C4-2B (cell line): ENCODE measurements at regions not wholly inside any gene's neighbourhood (a gene's known extent, or its start where the extent isn't known, plus 50 kb on each side); places are given as distances from the start of the nearest gene placed in this dataset.

Experiments
- ZFX ChIP-seq: fragments of 450-650 bp; IDR thresholded peaks from 2 replicates; pipeline ENCODE4 v1.6.1; 2017
- TF ChIP-seq, protein P1 (sequence below): fragments of 450-650 bp; conservative IDR thresholded peaks from 2 replicates; pipeline ENCODE4 v1.5.1; 2017; ENCODE audit warnings: mild to moderate bottlenecking

DNA sequence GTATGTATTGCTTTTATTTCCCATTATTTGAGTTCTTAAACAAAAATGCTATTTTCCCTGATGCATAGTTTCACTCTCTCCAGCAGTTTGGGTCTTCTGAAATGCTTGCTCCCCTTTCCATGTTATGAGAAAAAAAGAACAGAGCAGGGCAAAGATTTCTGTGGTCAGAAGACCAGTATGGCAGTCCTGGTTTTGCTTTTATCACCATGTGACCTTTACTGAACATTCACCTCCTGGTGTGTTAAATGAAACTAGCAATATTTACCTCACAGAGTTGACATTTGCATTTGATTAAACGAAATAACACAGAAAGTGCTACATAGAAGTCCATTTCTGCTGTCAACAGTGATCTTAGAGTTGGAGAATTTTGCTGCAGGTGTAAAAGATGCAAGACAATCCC, 141.0 kb upstream of the G2E3 start:
- TF ChIP-seq, protein P1, sequence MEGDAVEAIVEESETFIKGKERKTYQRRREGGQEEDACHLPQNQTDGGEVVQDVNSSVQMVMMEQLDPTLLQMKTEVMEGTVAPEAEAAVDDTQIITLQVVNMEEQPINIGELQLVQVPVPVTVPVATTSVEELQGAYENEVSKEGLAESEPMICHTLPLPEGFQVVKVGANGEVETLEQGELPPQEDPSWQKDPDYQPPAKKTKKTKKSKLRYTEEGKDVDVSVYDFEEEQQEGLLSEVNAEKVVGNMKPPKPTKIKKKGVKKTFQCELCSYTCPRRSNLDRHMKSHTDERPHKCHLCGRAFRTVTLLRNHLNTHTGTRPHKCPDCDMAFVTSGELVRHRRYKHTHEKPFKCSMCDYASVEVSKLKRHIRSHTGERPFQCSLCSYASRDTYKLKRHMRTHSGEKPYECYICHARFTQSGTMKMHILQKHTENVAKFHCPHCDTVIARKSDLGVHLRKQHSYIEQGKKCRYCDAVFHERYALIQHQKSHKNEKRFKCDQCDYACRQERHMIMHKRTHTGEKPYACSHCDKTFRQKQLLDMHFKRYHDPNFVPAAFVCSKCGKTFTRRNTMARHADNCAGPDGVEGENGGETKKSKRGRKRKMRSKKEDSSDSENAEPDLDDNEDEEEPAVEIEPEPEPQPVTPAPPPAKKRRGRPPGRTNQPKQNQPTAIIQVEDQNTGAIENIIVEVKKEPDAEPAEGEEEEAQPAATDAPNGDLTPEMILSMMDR, result no peak
- no peak for TF ChIP-seq ZFX
